ENCODE measurements at regions not wholly inside any gene's neighbourhood (a gene's known extent, or its start where the extent isn't known, plus 50 kb on each side); places are given as distances from the start of the nearest gene placed in this dataset.

- FAIRE-seq, result no peak
- BruUV-seq (replicated peaks), result no TSS peak
Measured at GRCh38 chr6:18045507-18045906, 58.1 kb upstream of the KIF13A start.

More at GRCh38 chr6:18045507-18045906, 58.1 kb upstream of the KIF13A start:
- dilution Hi-C loops (cut with MboI; ENCODE audit: extremely low pct_ligation_motif_present, low sequenced_read_pairs), result no loop called here
- ChIA-PET CTCF (no interaction called here), POLR2A (no interaction called here)
- TF ChIP-seq POLR2AphosphoS5 (IDR thresholded peaks at IDR 0.05; ENCODE audit: insufficient read depth, low read depth, low read length) (no peak), CTCF (IDR thresholded peaks at IDR 0.05; ENCODE audit: extremely low read depth in 1 of 2, insufficient read depth in 1 of 2, low read depth in 1 of 2, low read length in 2 of 2) (no peak), JUN (IDR thresholded peaks at IDR 0.05; ENCODE audit: borderline replicate concordance, insufficient read depth, insufficient read length, low read depth) (no peak), EZH2 (IDR thresholded peaks at IDR 0.05; ENCODE audit: borderline replicate concordance, low read depth, low read length, severe bottlenecking) (no peak), GATA2 (IDR thresholded peaks at IDR 0.05; ENCODE audit: insufficient read depth, insufficient read length, low read depth, low read length) (no peak), POLR2A (IDR thresholded peaks at IDR 0.05; ENCODE audit: low read depth, low read length) (no peak)
- H4K20me1 ChIP-seq (replicated peaks; ENCODE audit: control insufficient read depth, extremely low read depth, insufficient read depth, low read length), result no peaks in the 10 kb centered on the region
- H3K9me3 ChIP-seq (replicated peaks; ENCODE audit: control insufficient read depth, insufficient read depth, low read length), result no peaks in the 10 kb centered on the region
- H3K27ac ChIP-seq (ENCODE audit: insufficient read depth, low read depth, low read length), result no peak overlapping the region
- H3K9ac ChIP-seq (replicated peaks; ENCODE audit: extremely low read depth, insufficient read depth, low read length), result no peak overlapping the region
- no peaks in the 10 kb centered on the region for H3K27me3 ChIP-seq (ENCODE audit: control insufficient read depth in 2 of 2, insufficient read depth in 2 of 2, low read length in 2 of 2)
- no peak overlapping the region for H3K4me3 ChIP-seq (replicated peaks in 1 of 3; ENCODE audit: insufficient read depth in 1 of 3, low read depth in 1 of 3, low read length in 3 of 3)
- DNase-seq (ENCODE audit: low read depth, low spot score), result no peak
- intact Hi-C loops (cut with micrococcal nuclease), result no loop called here
- no peaks in the 10 kb centered on the region for H3K36me3 ChIP-seq (ENCODE audit: control insufficient read depth in 2 of 2, extremely low read depth in 1 of 2, insufficient read depth in 2 of 2, low read length in 2 of 2)
- no peak overlapping the region for H3K4me2 ChIP-seq (ENCODE audit: insufficient read depth, low read length)
- peaks cover 3% of the 10 kb centered on the region for H3K4me1 ChIP-seq (ENCODE audit: control insufficient read depth, extremely low read depth, insufficient read depth, low read length)
- H3K9me1 ChIP-seq (replicated peaks; ENCODE audit: control insufficient read depth, extremely low read depth, insufficient read depth, low read length), result no peaks in the 10 kb centered on the region
- H3K79me2 ChIP-seq (ENCODE audit: control insufficient read depth, insufficient read depth, low read length), result no peaks in the 10 kb centered on the region
- no peak overlapping the region for H2AFZ ChIP-seq (ENCODE audit: low read depth, low read length)

Measured in endothelial cell of umbilical vein (primary cell).